SK-N-MC (cell line): ENCODE measurements at regions not wholly inside any gene's neighbourhood (a gene's known extent, or its start where the extent isn't known, plus 50 kb on each side); places are given as distances from the start of the nearest gene placed in this dataset.

Experiments
- DNase-seq: peaks from one replicate; pipeline ENCODE4 v3.0.0-alpha.2; 2011; ENCODE audit warnings: low read depth, low spot score
- H3K27ac ChIP-seq: fragments of 200-600 bp; sonication (generic); 2 replicates; pipeline ENCODE4 v1.5.1; 2016; ENCODE audit warnings: mixed run types
- H3K36me3 ChIP-seq: fragments of 200-600 bp; sonication (generic); 2 replicates; pipeline ENCODE4 v1.6.1; 2017; ENCODE audit warnings: antibody characterized with exemption, low read length, mixed read lengths; ENCODE audit not compliant: insufficient read depth
- H3K4me3 ChIP-seq: fragments of 200-600 bp; sonication (generic); 2 replicates; pipeline ENCODE4 v1.5.1; 2016
- H3K9ac ChIP-seq: fragments of 200-600 bp; sonication (generic); 2 replicates; pipeline ENCODE4 v1.8.0; 2017; ENCODE audit warnings: mixed run types, mixed read lengths; ENCODE audit not compliant: insufficient read length
- H3K9me3 ChIP-seq: fragments of 200-600 bp; sonication (generic); 2 replicates; pipeline ENCODE4 v1.6.1; 2017; ENCODE audit warnings: low read depth, mild to moderate bottlenecking, antibody characterized with exemption, low read length, moderate library complexity, mixed read lengths
- EZH2 ChIP-seq: fragments of 200-600 bp; sonication (generic); IDR thresholded peaks from one replicate; pipeline ENCODE4 v1.6.1; 2017; ENCODE audit warnings: antibody characterized with exemption
- FOXP2 ChIP-seq: optimal IDR thresholded peaks from 2 replicates; pipeline ENCODE3; 2011; ENCODE audit warnings: mild to moderate bottlenecking, moderate library complexity; ENCODE audit not compliant: insufficient read depth; ENCODE audit errors: extremely low read length, control extremely low read depth
- POLR2AphosphoS5 ChIP-seq: IDR thresholded peaks from 2 replicates; pipeline ENCODE4 v1.6.1; 2012; ENCODE audit warnings: mild to moderate bottlenecking, low read depth, low read length, borderline replicate concordance

GRCh38 chr13:61021838-61022237 lies 393.8 kb downstream of the PCDH20 start:
- no peak overlapping the region for H3K27ac ChIP-seq
- H3K4me3 ChIP-seq, result no peak overlapping the region
- H3K9ac ChIP-seq, result no peak overlapping the region
- no peaks in the 10 kb centered on the region for H3K9me3 ChIP-seq
- DNase-seq, result no peak
- TF ChIP-seq POLR2AphosphoS5 (no peak), EZH2 (no peak), FOXP2 (no peak)
- no peaks in the 10 kb centered on the region for H3K36me3 ChIP-seq

GRCh38 chr13:61013796-61014195 lies 401.9 kb downstream of the PCDH20 start:
- Histone ChIP-seq H3K9ac (no peak overlapping the region), H3K27ac (no peak overlapping the region), H3K36me3 (no peaks in the 10 kb centered on the region), H3K9me3 (no peaks in the 10 kb centered on the region), H3K4me3 (no peak overlapping the region)
- DNase-seq, result no peak
- TF ChIP-seq EZH2 (no peak), POLR2AphosphoS5 (no peak), FOXP2 (no peak)

- no peak overlapping the region for H3K4me3 ChIP-seq
- no peaks in the 10 kb centered on the region for H3K36me3 ChIP-seq
- TF ChIP-seq EZH2 (no peak), FOXP2 (no peak), POLR2AphosphoS5 (no peak)
- no peaks in the 10 kb centered on the region for H3K9me3 ChIP-seq
- H3K9ac ChIP-seq, result no peak overlapping the region
- DNase-seq, result no peak
- no peak overlapping the region for H3K27ac ChIP-seq
Measured at GRCh38 chr13:61010358-61010757, 405.3 kb downstream of the PCDH20 start.

- Histone ChIP-seq H3K27ac (no peak overlapping the region), H3K4me3 (no peak overlapping the region), H3K9ac (no peak overlapping the region), H3K9me3 (no peaks in the 10 kb centered on the region), H3K36me3 (no peaks in the 10 kb centered on the region)
- TF ChIP-seq EZH2 (no peak), FOXP2 (no peak), POLR2AphosphoS5 (no peak)
- DNase-seq, result no peak
Measured at GRCh38 chr13:61002686-61003085, 413.0 kb downstream of the PCDH20 start.

GRCh38 chr13:60990032-60990733 lies 425.5 kb downstream of the PCDH20 start:
- no peak overlapping the region for H3K4me3 ChIP-seq
- no peaks in the 10 kb centered on the region for H3K36me3 ChIP-seq
- no peak overlapping the region for H3K9ac ChIP-seq
- no peaks in the 10 kb centered on the region for H3K9me3 ChIP-seq
- no peak for DNase-seq
- TF ChIP-seq FOXP2 (no peak), POLR2AphosphoS5 (no peak), EZH2 (no peak)
- H3K27ac ChIP-seq, result no peak overlapping the region

- TF ChIP-seq FOXP2 (no peak), EZH2 (no peak), POLR2AphosphoS5 (no peak)
- Histone ChIP-seq H3K9me3 (no peaks in the 10 kb centered on the region), H3K36me3 (no peaks in the 10 kb centered on the region), H3K9ac (no peak overlapping the region), H3K27ac (no peak overlapping the region), H3K4me3 (no peak overlapping the region)
- no peak for DNase-seq
Measured at GRCh38 chr13:60986301-60986700, 429.3 kb downstream of the PCDH20 start.

- Histone ChIP-seq H3K9me3 (no peaks in the 10 kb centered on the region), H3K36me3 (no peaks in the 10 kb centered on the region), H3K4me3 (no peak overlapping the region), H3K9ac (no peak overlapping the region), H3K27ac (no peak overlapping the region)
- TF ChIP-seq EZH2 (no peak), POLR2AphosphoS5 (no peak), FOXP2 (no peak)
- no peak for DNase-seq
Measured at GRCh38 chr13:60981407-60981806, 434.2 kb downstream of the PCDH20 start.

- Histone ChIP-seq H3K36me3 (no peaks in the 10 kb centered on the region), H3K4me3 (no peak overlapping the region), H3K9me3 (no peaks in the 10 kb centered on the region), H3K9ac (no peak overlapping the region), H3K27ac (no peak overlapping the region)
- no peak for DNase-seq
- TF ChIP-seq POLR2AphosphoS5 (no peak), EZH2 (no peak), FOXP2 (no peak)
Measured at GRCh38 chr13:60976367-60976766, 439.3 kb downstream of the PCDH20 start.

- Histone ChIP-seq H3K4me3 (no peak overlapping the region), H3K27ac (no peak overlapping the region), H3K36me3 (no peaks in the 10 kb centered on the region), H3K9ac (no peak overlapping the region), H3K9me3 (no peaks in the 10 kb centered on the region)
- DNase-seq, result no peak
- TF ChIP-seq EZH2 (no peak), FOXP2 (no peak), POLR2AphosphoS5 (no peak)
Measured at GRCh38 chr13:60974296-60974695, 441.4 kb downstream of the PCDH20 start.
